ENCODE measurements at regions not wholly inside any gene's neighbourhood (a gene's known extent, or its start where the extent isn't known, plus 50 kb on each side); places are given as distances from the start of the nearest gene placed in this dataset.
"Not testable (repeated sequence)": the region's sequence is repeated elsewhere in the genome, so short reads cannot be mapped to it uniquely, and the experiment has no call there.

DNA sequence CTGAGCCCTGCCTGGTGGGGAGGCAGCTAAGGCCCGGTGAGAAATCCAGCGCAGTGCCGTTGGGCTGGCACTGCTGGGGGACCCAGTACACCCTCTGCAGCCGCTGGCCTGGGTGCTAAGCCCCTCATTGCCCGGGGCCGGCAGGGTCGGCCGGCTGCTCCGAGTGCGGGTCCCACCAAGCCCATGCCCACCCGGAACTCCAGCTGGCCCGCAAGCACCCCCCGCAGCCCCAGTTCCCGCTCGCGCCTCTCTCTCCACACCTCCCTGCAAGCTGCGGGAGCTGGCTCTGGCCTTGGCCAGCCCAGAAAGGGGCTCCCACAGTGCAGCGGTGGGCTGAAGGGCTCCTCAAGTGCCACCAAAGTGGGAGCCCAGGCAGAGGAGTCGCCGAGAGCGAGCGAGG, 225.1 kb upstream of the ANKH start:
- not testable (repeated sequence) for DNase-seq (ENCODE audit: low spot score)

DNA sequence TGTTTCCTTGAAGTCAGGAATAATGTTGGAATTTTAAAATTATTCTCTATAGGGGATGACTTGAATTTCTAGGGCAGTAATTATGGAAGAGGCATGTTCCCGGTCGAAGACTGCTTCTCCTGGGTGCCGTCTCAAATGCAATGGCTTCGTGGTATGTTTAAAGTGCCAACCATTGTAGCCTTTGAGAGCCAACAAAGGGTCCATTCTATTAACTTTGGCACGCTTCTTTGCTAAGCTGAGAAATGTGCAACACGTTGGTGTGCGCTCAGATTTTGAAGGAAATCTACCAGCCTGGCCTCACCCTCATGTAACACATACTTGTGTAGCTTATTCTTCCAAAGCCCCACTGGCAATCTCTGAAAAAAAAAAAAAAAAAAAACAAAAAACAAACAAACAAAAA, 221.2 kb upstream of the ANKH start:
- DNase-seq (ENCODE audit: low spot score), result no peak

DNA sequence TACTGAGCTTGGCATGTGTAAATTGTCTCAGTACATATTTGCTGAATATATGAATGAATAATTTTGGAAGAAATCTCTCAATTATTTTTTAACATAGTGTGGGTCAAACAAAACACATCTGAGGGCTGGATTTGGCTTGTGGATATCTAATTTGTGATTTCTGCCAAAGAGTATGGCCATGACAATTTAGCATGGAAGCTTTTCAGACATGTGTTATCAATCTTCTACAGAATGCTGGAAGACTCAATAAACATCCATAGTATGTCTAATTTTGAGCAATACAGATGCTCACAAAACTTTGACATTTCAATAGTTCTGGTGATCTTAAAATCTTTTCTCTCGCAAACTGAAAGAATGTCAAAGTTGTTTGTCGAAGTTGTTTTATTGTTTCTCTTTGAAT, 214.1 kb upstream of the ANKH start:
- no peak for DNase-seq (ENCODE audit: low spot score)

DNA sequence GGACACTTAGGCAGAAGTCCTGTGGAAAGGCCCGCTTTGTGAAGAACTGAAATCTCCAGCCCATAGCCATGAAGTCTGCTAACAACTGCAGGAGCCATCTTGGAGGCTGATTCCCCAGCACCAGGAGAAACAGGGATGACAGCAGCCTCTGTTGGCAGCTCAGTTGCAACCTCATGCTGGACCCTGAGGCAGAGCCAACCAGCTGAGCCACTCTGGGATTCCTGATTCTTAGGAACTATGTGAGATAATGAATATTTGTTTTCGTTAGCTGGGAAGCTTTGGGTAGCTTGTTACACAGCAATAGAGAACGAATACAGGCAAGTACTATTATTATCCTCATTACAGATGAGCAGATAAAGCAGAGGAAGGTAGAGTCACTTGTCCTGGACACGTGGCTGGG, 210.5 kb upstream of the ANKH start:
- DNase-seq (ENCODE audit: low spot score), result no peak

DNA sequence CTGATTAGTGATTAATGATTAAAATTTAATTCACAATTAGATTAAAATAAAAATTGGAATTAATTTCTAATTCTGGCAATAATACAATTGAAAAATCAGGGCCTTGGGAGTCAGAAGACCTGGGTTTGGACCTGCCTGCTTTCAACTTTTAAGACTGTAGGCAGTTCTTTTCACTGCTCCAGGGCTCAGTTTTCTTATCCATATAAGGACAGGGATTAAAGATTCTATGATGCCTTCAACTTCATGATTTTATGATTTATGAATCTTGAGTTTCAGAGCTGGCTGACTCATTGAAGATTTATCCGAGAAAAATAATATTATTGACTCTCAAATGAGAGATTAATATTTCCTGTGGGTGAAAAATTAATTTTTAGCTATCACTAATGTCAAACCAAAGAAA, 208.6 kb upstream of the ANKH start:
- no peak for DNase-seq (ENCODE audit: low spot score)

DNA sequence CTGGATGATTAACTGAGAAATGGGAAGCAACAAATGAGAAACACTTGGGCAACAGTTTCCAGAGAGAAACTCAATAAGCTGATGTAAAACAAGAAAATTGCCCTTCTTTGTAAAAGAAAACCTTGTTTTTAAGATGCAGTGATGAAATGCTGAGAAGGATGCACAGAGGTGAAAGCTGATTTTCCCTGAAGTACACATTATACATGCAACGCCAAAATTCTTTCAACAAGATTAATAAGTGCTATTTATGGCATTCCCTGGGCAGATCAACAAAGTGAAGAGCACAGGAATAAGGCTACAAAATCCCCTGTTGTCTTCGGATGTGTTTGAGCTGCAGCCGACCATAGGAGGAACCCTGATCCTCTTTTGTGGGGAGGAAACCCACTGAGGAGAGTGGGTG, 208.0 kb upstream of the ANKH start:
- DNase-seq (ENCODE audit: low spot score), result no peak

DNA sequence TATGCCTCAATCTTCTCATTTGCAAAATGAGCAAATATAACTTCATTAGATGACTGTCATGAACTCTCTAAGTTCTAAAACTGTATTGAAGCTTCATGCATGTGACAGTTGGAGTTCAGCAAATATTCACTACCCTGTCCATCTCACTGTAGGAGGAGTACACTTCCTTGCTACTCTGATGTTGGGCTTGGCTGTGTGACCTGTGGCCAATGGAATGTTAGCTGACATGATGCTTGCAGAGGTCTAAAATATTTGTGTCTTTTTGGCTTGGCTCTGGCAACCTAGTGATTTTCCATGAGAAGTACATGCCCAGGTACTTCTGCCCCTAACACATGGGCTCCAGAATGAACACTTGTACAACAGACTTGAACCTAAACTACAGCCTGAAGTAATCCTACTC, 203.1 kb upstream of the ANKH start:
- DNase-seq (ENCODE audit: low spot score), result no peak

DNA sequence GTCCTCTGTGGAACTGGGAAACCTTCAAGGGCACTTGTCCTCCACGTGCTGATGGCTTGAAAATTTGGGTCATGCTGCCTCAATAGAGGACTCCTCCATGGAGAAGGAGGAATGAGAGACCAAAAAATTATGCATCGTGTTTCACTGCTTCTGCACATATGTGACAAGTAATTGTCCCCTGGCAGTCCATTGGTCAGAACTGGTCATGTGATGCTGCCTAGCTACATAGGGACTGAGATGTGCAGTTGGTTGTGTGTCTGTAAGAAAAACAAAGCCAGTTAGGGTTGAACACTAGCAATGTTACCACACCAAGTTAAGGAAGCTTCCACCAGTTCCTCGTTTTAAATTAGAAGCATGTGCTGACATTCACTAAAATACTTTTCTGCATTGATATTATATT, 201.9 kb upstream of the ANKH start:
- no peak for DNase-seq (ENCODE audit: low spot score)

DNA sequence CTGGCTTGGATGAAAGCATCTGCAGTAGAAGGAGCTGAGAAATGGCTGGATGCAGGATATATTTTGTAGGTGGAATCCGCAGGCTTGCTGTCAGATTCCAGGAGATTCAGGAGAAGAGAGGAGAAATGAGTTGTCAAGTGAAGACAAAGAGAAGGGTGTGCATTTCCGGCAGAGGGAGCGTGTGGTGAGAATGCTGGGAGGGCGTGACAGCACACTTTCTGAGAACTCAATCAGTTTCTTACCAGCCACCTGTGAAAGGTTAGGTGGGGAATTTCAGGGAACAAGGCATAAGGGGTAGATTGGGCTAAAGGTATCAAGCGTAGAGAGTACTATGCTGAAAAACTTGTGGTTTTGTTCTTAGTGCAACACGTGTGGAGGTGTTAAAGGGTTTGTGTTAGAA, 199.3 kb upstream of the ANKH start:
- no peak for DNase-seq (ENCODE audit: low spot score)

DNA sequence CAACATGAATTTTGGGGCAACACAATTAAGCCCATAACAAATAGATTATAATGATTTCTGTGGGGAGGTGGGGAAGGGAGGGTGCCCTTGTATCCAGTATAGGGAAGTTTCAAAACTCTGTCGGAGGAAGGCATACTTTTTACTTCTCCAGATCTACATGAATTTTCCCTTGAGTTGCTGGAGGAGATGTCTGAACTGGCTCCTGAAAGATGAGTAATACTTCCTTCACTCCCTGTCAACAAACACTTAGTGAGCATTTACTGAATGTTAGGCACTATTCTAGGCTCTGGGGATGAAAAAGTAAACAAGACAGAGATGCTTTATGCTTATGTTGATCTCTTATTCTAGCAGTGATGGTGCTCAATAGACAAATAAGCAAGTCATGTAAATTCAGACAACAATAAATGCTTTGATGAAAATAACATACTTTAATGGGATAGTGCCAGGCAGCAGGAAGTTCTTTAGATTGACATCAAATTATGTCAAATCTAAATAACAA, 197.9 kb upstream of the ANKH start:
- no peak for DNase-seq (ENCODE audit: low spot score)

DNA sequence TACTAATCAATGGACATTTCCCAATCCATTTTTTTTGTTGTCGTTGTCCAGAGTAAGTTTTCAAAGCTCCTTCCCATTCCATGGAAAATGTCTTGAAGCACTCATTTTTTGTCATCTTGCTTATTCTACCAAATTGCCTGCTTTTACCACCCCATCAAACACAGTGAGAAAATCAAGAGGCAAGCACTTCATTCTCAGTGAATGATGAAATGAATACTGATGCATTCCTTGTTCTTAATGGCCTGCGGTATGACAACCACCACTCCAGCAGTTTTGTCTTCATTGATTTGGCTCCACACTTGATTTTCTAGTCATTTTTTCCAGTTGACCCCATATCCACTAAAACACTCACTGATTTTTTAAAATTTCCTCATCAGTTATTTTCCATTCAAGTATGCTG, 193.5 kb upstream of the ANKH start:
- DNase-seq (ENCODE audit: low spot score), result no peak

DNA sequence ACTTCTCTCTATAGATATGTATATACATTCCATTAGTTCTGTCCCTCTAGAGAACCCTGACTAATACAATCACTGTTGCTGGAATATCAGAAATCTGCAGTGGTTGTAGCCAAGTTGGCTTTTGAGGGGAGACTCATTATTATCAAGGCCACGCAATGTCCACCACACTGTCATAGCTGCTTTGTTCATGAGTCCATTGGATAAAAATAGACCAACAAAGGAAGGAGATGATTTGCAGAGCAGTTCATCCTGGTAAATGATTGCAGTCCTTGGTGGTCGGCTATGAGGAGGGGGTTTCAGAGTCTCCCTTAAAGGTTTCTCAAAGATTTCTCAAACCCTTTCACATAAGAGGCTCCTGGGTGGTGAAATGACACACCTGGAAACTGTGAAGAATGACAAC, 192.8 kb upstream of the ANKH start:
- no peak for DNase-seq (ENCODE audit: low spot score)

DNA sequence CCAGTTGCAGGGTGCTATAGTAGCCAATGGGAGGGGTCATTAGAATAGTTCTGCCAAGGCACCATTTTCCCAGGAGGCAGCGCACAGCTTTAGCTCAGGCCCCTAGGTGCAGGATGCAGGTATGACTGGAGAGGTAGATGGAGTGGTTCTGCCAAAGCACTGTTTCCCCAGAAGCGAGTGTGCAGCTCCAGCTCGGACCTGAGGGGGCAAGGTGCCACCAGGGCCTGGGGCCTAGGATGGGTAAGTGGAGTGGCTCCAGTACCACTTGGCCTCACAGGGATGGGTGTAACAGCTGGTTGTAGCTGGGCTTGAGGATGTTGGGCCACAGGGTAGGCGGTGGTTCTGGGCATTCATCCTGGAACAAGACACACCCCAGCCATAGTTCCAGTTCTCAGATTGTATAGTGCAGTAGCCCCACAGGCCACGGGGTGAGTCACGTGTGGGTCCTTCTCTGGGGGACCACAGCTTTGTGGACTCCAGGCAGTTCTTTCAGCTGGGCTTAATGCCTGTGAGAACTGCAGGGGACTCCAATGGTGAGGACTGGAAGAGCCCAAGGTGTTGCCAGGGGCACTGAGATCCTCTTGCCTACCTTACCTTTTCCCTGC, 185.5 kb upstream of the ANKH start:
- no peak for DNase-seq (ENCODE audit: low spot score)

DNA sequence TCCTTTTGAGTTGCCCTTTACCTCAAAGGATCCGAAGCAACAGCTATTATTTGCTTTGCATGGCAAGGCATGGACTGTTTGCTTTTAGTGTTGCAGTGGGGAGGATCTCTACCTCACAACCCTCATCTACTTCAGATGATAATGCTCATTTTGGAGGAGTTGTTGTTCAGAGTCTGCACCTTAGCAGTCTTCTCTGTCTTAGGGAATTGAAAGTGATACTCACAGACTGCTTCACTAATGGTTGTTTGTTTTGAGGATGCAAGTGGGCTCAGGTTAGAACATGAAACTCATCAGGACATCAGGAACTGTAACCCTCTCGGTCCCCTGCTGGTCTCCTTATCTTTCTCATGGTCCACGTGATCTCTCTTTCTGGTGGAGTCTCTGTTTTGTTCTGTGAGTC, 172.9 kb upstream of the ANKH start:
- DNase-seq (ENCODE audit: low spot score), result no peak

DNA sequence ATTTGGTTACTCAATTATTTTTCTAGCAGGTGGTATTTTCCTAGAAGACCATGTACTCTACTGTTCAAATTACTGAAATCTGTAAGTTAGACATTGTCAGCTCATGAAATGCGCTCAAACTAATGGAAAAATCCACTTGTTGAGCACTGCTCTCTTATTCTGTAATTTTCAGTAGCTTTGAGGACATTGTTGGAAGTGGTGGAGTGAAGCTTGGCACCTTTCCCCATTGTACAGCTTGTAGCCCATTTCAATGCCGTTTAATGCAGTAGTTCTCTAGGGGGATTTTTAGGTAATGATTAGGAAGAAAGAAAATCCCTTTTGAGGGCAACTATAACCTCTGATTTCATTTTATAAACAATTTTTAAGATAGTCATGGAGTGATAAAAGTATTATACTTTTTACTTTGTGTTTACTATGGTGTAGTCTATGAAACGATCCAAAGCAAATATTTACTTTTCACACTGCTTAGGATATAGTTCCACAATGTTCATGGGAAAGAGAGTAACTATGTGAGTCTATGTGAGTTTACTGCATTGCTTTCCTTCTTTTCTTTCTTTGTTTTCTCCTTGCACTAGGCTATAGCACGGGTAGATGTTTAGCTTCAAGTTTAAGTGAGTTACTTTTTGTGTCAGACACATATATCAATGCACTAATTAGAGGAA, 165.8 kb upstream of the ANKH start:
- no peak for DNase-seq (ENCODE audit: low spot score)

DNA sequence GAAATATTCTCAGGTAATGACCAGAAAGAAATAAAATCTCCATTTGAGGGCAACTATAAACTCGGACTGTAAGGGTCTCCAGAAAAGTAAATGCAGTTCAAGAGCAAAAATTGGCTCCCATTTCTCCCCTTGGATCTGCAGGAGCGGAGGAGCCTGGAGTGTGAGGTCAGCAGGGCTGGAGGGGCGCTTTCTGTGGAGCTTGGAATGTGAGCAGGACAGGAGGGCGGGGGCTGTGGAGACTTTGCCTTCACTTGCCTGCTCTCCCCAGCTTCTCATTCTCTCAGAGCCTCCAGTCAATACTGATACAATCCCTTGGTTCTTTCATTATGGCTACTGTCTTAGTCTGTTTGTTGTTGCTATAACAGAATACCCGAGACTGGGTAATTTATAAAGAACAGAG, 162.8 kb upstream of the ANKH start:
- DNase-seq (ENCODE audit: low spot score), result no peak

DNA sequence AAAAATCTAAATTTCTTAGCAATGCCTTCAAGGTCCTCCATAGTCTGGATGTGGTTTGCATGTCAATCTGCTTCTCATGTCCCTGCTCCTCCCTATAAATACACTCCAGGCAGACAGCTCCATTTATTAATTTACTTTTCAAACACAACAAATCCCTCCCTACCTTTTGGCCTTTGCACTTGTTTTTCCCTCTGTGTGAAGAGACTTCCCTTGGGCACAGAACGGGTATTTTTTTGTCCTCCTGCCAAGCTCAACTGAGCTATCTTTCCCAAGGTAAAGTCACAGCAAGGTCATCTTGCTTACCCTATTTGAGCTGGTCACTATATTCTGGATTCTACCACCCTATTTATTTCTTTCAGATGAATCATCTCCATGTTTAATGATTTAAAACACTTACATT, 159.6 kb upstream of the ANKH start:
- no peak for DNase-seq (ENCODE audit: low spot score)

DNA sequence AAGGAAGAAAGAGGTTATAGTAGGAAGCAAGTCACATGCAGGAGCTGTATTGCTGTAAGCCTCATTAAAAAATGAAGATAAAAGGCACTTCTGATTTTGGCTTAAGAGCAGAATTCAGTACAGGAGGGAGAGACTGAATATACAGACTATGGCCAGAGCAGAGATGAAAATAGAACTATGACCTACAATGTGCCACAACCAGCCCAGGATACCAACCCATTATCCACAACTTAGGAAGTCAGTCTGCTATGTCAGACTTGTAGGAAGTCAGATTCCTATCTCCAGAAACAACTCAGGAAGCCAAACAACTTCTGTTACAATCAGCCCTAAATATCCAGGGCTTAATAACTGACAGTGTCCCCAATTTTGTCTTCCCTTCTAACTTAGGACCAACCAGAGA, 156.2 kb upstream of the ANKH start:
- DNase-seq (ENCODE audit: low spot score), result no peak

DNA sequence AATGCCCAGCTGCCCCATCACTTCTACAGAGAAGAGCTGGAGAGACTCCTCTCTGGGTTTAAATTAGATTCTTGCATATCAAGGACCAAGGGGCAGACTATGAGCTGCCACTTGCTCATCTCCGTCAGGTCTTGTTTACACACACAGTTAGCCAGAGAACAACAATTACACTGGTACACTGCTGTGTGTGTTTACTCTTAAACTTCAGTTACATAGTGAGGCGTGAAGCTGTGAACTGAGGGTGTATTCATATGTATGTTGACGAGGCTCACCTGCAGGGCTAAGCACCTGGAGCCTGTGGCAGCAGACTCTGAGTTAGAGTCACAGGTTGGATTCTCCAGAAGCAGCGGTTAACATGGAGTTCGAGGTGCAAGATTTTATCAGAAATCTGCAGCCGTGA, 155.4 kb upstream of the ANKH start:
- no peak for DNase-seq (ENCODE audit: low spot score)

DNA sequence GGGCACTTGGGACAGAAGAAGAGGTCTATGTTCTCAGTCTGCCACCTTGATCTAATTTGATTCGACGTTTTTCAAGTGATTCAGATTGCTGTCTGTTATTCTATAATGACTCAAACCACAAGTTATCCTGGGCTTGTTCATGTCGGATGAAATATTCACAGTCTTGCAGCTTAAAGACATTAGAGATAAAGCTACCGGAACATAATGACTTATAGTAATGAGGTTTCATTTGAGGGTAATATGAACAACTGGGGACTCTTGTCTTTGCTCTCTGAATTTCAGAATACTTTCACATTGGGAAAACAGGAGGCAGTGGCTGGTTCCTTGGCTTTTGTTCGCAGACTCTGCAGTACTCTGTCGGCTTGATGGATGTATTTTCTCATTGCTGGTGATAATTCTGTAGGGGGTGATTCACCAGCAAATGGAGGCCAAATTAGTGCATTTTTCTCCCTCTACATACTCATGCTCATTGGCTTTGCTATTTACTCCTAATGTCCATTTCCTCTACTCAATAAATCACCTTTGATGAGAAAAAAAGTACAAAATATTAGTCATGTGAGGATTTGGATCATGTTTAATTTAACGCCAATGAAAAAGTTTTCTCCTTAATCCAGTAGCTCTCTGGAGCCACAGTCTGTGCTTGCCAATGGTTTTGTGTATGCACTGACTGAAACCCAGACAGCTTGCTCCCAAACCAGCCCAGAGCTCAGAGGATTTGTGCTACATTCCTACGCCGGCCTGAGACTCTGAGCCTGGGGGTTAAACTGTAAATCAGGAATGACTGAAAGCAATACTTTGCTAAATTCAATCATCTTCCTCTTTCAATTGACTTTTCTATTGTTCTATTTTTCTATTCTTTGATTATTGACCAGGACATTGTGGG, 154.7 kb upstream of the ANKH start:
- no peak for DNase-seq (ENCODE audit: low spot score)

DNA sequence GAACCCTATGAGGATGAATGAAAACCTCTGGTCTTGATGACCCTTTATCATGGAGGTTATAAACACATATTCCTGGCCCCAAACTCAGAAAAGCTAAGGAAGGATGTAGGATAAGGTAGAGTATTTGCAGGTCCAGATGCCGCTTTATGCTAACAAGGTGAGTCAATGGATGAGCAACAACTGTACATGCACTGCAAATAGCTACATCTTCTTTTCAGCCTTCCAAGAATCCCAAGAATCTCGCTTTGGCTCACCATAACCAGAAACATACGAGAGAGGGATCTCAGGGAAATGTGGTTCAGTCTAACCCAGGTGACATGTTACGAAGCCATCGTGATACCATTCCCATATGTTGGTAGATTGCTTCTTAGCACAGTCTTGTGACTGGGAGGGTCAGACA, 152.3 kb upstream of the ANKH start:
- no peak for DNase-seq (ENCODE audit: low spot score)

DNA sequence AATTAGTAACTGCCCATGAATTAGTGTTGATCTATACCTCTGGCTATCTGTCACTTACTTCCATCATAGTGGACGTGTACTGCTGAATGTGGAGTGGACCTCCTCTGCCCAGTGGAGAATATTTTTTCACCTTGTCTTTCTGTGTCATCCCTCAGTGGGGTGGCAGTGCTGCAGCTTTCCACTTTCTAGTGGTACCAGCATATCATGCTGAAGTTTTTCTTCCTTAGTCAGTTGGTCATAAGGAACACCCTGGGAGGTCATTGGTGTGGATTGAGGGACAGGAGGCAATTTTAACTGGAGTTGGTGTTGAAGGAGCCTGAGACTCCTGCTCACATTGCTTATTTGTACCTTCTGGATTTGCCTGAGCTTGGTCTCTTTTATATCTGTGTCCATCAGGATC, 151.7 kb upstream of the ANKH start:
- DNase-seq (ENCODE audit: low spot score), result no peak

Measured in cerebellar cortex (tissue), 1 donor.